Activated B cell treated with CpG ODN at 0.5 μM for 24 hours (primary cell): ENCODE measurements at regions not wholly inside any gene's neighbourhood (a gene's known extent, or its start where the extent isn't known, plus 50 kb on each side); places are given as distances from the start of the nearest gene placed in this dataset.

ENCODE experiments used
- ATAC-seq: fragments of 200-7000 bp; cut with Tn5 transposase; one replicate; pipeline ENCODE4 v1.10.0; 2021; ENCODE audit warnings: low read depth, mild to moderate bottlenecking, moderate library complexity
- CTCF ChIA-PET: fragments of 350-600 bp; sonication (Branson Sonifier 250); formaldehyde crosslinking; loops from one replicate; lab custom pipeline; 2021; ENCODE audit warnings: antibody characterized with exemption; lab: Charles Lee
- POLR2A ChIA-PET: fragments of 350-600 bp; sonication (Branson Sonifier 250); formaldehyde crosslinking; loops from one replicate; lab custom pipeline; 2021; ENCODE audit warnings: antibody characterized with exemption; lab: Charles Lee
- DNase-seq: peaks from one replicate; pipeline ENCODE4 v3.0.0; 2022
- H3K27ac Mint-ChIP-seq: one replicate; pipeline ENCODE4 v1.8.0; 2020; ENCODE audit warnings: mixed read lengths
- H3K27me3 Mint-ChIP-seq: one replicate; pipeline ENCODE4 v1.8.0; 2021; ENCODE audit warnings: mixed read lengths
- H3K36me3 Mint-ChIP-seq: one replicate; pipeline ENCODE4 v1.8.0; 2021; ENCODE audit warnings: low read depth, mixed read lengths
- H3K4me1 Mint-ChIP-seq: one replicate; pipeline ENCODE4 v1.8.0; 2021; ENCODE audit warnings: mixed read lengths
- H3K4me3 Mint-ChIP-seq: one replicate; pipeline ENCODE4 v1.8.0; 2020; ENCODE audit warnings: mild to moderate bottlenecking, mixed read lengths
- H3K9me3 Mint-ChIP-seq: one replicate; pipeline ENCODE4 v1.8.0; 2020; ENCODE audit warnings: mixed read lengths
- CTCF ChIP-seq: fragments of 200-600 bp; IDR thresholded peaks from one replicate; pipeline ENCODE4 v1.8.0; 2022; ENCODE audit warnings: antibody characterized with exemption, mild to moderate bottlenecking
- intact Hi-C: fragments of 100-400 bp; cut with micrococcal nuclease; formaldehyde crosslinking; loops from one replicate; pipeline ENCODE4 v1.15.1; 2024

GRCh38 chr1:22286491-22286890 is 143.6 kb upstream of the WNT4 start:
- H3K27me3 Mint-ChIP-seq: peaks cover 9% of the 10 kb centered on the region
- ChIA-PET CTCF (no interaction called here), POLR2A (no interaction called here)
- no peaks in the 10 kb centered on the region for H3K9me3 Mint-ChIP-seq
- H3K4me1 Mint-ChIP-seq: no peaks in the 10 kb centered on the region
- H3K27ac Mint-ChIP-seq: no peak overlapping the region
- TF ChIP-seq CTCF: no peak
- DNase-seq (no peak), ATAC-seq (no peak)
- intact Hi-C loops: no loop called here
- no peaks in the 10 kb centered on the region for H3K36me3 Mint-ChIP-seq
- no peak overlapping the region for H3K4me3 Mint-ChIP-seq

GRCh38 chr1:22287273-22287672 is 144.4 kb upstream of the WNT4 start:
- H3K9me3 Mint-ChIP-seq: no peaks in the 10 kb centered on the region
- H3K4me1 Mint-ChIP-seq: no peaks in the 10 kb centered on the region
- CTCF ChIA-PET: no interaction called here
- no peak overlapping the region for H3K27ac Mint-ChIP-seq
- peaks cover 10% of the 10 kb centered on the region for H3K27me3 Mint-ChIP-seq
- H3K4me3 Mint-ChIP-seq: no peak overlapping the region
- DNase-seq (no peak), ATAC-seq (no peak)
- TF ChIP-seq CTCF: no peak
- no peaks in the 10 kb centered on the region for H3K36me3 Mint-ChIP-seq
- POLR2A ChIA-PET: no interaction called here
- intact Hi-C loops: no loop called here

- Mint-ChIP-seq H3K9me3 (no peaks in the 10 kb centered on the region), H3K4me1 (no peaks in the 10 kb centered on the region), H3K27me3 (peaks cover 7% of the 10 kb centered on the region), H3K27ac (no peak overlapping the region), H3K36me3 (no peaks in the 10 kb centered on the region), H3K4me3 (no peak overlapping the region)
- CTCF ChIA-PET: no interaction called here
- no peak for DNase-seq
- no peak for TF ChIP-seq CTCF
- ATAC-seq: no peak
- intact Hi-C loops: no loop called here
- POLR2A ChIA-PET: no interaction called here
Observed at GRCh38 chr1:22287946-22288520, 145.1 kb upstream of the WNT4 start.

GRCh38 chr1:22288593-22289241 is 145.8 kb upstream of the WNT4 start:
- ChIA-PET POLR2A (no interaction called here), CTCF (no interaction called here)
- TF ChIP-seq CTCF: no peak
- peaks cover 13% of the 10 kb centered on the region for H3K27me3 Mint-ChIP-seq
- no peak overlapping the region for H3K4me3 Mint-ChIP-seq
- H3K27ac Mint-ChIP-seq: no peak overlapping the region
- DNase-seq (no peak), ATAC-seq (no peak)
- no peaks in the 10 kb centered on the region for H3K36me3 Mint-ChIP-seq
- intact Hi-C loops: no loop called here
- no peaks in the 10 kb centered on the region for H3K4me1 Mint-ChIP-seq
- no peaks in the 10 kb centered on the region for H3K9me3 Mint-ChIP-seq

GRCh38 chr1:22289307-22289995 is 146.6 kb upstream of the WNT4 start:
- no peak for DNase-seq
- ATAC-seq: no peak
- CTCF ChIA-PET: no interaction called here
- Mint-ChIP-seq H3K27me3 (peaks cover 17% of the 10 kb centered on the region), H3K4me3 (no peak overlapping the region), H3K27ac (no peak overlapping the region), H3K9me3 (no peaks in the 10 kb centered on the region), H3K4me1 (no peaks in the 10 kb centered on the region), H3K36me3 (no peaks in the 10 kb centered on the region)
- POLR2A ChIA-PET: no interaction called here
- no peak for TF ChIP-seq CTCF
- intact Hi-C loops: no loop called here
